ENCODE measurements at regions not wholly inside any gene's neighbourhood (a gene's known extent, or its start where the extent isn't known, plus 50 kb on each side); places are given as distances from the start of the nearest gene placed in this dataset.

DNA sequence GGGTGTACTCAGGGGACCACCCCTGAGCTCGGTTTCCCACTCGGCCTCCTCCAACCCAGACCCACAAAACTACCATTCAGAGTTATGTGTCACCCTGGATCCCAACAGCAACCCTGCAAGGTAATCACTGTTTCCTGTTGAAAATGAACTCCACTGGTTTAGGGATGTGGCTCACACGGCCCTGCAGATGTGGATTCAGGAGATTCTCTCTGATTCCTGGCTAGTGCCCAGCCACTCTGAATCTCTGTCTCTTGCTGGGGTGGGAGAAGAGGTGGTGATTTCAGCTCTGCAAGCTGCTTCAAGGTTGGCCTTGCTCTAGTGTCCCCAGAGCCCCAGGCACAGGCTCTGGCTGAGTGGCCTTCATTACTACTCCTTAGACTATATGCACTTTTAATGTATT lies 1231.6 kb downstream of the TBC1D22A start:
- ATAC-seq, result no peak

DNA sequence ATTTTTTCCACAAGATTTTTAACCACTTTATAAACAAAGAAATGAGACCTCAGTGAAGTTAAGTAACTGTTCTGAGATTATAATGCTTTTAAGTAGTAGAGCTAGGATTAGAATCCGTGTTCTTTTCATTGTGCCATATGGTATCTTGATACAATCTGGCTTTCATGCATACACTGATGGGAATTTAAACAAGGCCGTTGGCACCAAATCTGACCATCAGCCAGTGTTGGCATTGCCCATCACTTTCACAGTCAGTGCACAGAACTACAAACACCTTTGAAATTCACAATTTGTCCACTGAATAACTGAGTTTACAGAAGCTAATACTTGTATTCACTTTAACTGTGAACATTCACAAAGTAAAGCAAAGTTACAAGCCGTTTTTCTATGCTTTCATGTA lies 1228.0 kb downstream of the TBC1D22A start:
- H3K4me3 Mint-ChIP-seq, result no peak overlapping the region
- Histone ChIP-seq H3K27ac (ENCODE audit: low read length) (no peak overlapping the region), H3K9me3 (ENCODE audit: control insufficient read depth, insufficient read depth, low read length) (peaks cover 6% of the 10 kb centered on the region), H3K4me1 (ENCODE audit: control insufficient read depth, insufficient read depth, low read length) (no peaks in the 10 kb centered on the region), H3K36me3 (ENCODE audit: control insufficient read depth, insufficient read depth, low read length) (no peaks in the 10 kb centered on the region), H3K4me3 (ENCODE audit: low read length) (no peak overlapping the region), H3K27me3 (ENCODE audit: control insufficient read depth, insufficient read depth, low read length) (peaks cover 5% of the 10 kb centered on the region)
- H3K4me1 Mint-ChIP-seq, result no peaks in the 10 kb centered on the region
- H3K36me3 Mint-ChIP-seq, result peaks cover 39% of the 10 kb centered on the region
- intact Hi-C loops (cut with micrococcal nuclease), result no loop called here
- no peak overlapping the region for H3K27ac Mint-ChIP-seq
- H3K9me3 Mint-ChIP-seq, result peaks cover 6 to 14% of the 10 kb centered on the region in 2 donors
- TF ChIP-seq, protein P1, sequence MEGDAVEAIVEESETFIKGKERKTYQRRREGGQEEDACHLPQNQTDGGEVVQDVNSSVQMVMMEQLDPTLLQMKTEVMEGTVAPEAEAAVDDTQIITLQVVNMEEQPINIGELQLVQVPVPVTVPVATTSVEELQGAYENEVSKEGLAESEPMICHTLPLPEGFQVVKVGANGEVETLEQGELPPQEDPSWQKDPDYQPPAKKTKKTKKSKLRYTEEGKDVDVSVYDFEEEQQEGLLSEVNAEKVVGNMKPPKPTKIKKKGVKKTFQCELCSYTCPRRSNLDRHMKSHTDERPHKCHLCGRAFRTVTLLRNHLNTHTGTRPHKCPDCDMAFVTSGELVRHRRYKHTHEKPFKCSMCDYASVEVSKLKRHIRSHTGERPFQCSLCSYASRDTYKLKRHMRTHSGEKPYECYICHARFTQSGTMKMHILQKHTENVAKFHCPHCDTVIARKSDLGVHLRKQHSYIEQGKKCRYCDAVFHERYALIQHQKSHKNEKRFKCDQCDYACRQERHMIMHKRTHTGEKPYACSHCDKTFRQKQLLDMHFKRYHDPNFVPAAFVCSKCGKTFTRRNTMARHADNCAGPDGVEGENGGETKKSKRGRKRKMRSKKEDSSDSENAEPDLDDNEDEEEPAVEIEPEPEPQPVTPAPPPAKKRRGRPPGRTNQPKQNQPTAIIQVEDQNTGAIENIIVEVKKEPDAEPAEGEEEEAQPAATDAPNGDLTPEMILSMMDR (IDR thresholded peaks at IDR 0.05), result no peak
- H3K27me3 Mint-ChIP-seq (ENCODE audit: low read depth in 2 of 2), result peaks cover 32 to 42% of the 10 kb centered on the region in 2 donors
- DNase-seq, result no peak
- WGBS (ENCODE audit: insufficient coverage), result 64% methylated on average over 3 of the region's 3 CpGs
- ATAC-seq, result no peak

More for the DNA sequence above, 1231.6 kb downstream of the TBC1D22A start:
- H3K36me3 ChIP-seq (ENCODE audit: control insufficient read depth, insufficient read depth, low read length), result no peaks in the 10 kb centered on the region
- H3K4me3 ChIP-seq (ENCODE audit: low read length), result no peak overlapping the region
- H3K27me3 ChIP-seq (ENCODE audit: control insufficient read depth, insufficient read depth, low read length), result no peaks in the 10 kb centered on the region
- no peaks in the 10 kb centered on the region for H3K9me3 ChIP-seq (ENCODE audit: control insufficient read depth, insufficient read depth, low read length)
- WGBS (ENCODE audit: insufficient coverage), result 88% methylated on average over 3 of the region's 3 CpGs
- intact Hi-C loops (cut with micrococcal nuclease), result no loop called here
- H3K4me1 Mint-ChIP-seq, result no peaks in the 10 kb centered on the region
- no peaks in the 10 kb centered on the region for H3K4me1 ChIP-seq (ENCODE audit: control insufficient read depth, insufficient read depth, low read length)
- H3K4me3 Mint-ChIP-seq, result no peak overlapping the region
- H3K36me3 Mint-ChIP-seq, result peaks cover 8% of the 10 kb centered on the region
- peaks cover 8 to 15% of the 10 kb centered on the region in 2 donors for H3K27me3 Mint-ChIP-seq (ENCODE audit: low read depth in 2 of 2)
- no peaks in the 10 kb centered on the region for H3K9me3 Mint-ChIP-seq
- TF ChIP-seq, protein P1 (IDR thresholded peaks at IDR 0.05), result no peak
- no peak for DNase-seq
- H3K27ac Mint-ChIP-seq, result no peak overlapping the region
- no peak overlapping the region for H3K27ac ChIP-seq (ENCODE audit: low read length)

GRCh38 chr22:47987885-47988515 lies 1225.5 kb downstream of the TBC1D22A start:
- DNase-seq (no peak), ATAC-seq (no peak)
- Histone ChIP-seq H3K4me1 (ENCODE audit: control insufficient read depth, insufficient read depth, low read length) (no peaks in the 10 kb centered on the region), H3K4me3 (ENCODE audit: low read length) (no peak overlapping the region), H3K27me3 (ENCODE audit: control insufficient read depth, insufficient read depth, low read length) (peaks cover 8% of the 10 kb centered on the region), H3K9me3 (ENCODE audit: control insufficient read depth, insufficient read depth, low read length) (peaks cover 6% of the 10 kb centered on the region), H3K36me3 (ENCODE audit: control insufficient read depth, insufficient read depth, low read length) (no peaks in the 10 kb centered on the region), H3K27ac (ENCODE audit: low read length) (no peak overlapping the region)
- peaks cover 39% of the 10 kb centered on the region for H3K36me3 Mint-ChIP-seq
- 53% methylated on average over 2 of the region's 2 CpGs for WGBS (ENCODE audit: insufficient coverage)
- TF ChIP-seq, protein P1 (IDR thresholded peaks at IDR 0.05), result no peak
- H3K27ac Mint-ChIP-seq, result no peak overlapping the region
- intact Hi-C loops (cut with micrococcal nuclease), result no loop called here
- peaks cover 38 to 59% of the 10 kb centered on the region in 2 donors for H3K27me3 Mint-ChIP-seq (ENCODE audit: low read depth in 2 of 2)
- peaks cover 6 to 14% of the 10 kb centered on the region in 2 donors for H3K9me3 Mint-ChIP-seq
- no peak overlapping the region for H3K4me3 Mint-ChIP-seq
- no peaks in the 10 kb centered on the region for H3K4me1 Mint-ChIP-seq

GRCh38 chr22:47976219-47976618 lies 1213.8 kb downstream of the TBC1D22A start:
- no peaks in the 10 kb centered on the region for H3K36me3 ChIP-seq (ENCODE audit: control insufficient read depth, insufficient read depth, low read length)
- no peaks in the 10 kb centered on the region for H3K9me3 ChIP-seq (ENCODE audit: control insufficient read depth, insufficient read depth, low read length)
- H3K4me1 ChIP-seq (ENCODE audit: control insufficient read depth, insufficient read depth, low read length), result no peaks in the 10 kb centered on the region
- no peak for ATAC-seq
- Mint-ChIP-seq H3K4me3 (no peak overlapping the region), H3K36me3 (no peaks in the 10 kb centered on the region), H3K27me3 (ENCODE audit: low read depth in 2 of 2) (peaks cover 19 to 39% of the 10 kb centered on the region in 2 donors), H3K9me3 (peaks cover 0 to 3% of the 10 kb centered on the region in 2 donors), H3K27ac (no peak overlapping the region), H3K4me1 (no peaks in the 10 kb centered on the region)
- peaks cover 2% of the 10 kb centered on the region for H3K27me3 ChIP-seq (ENCODE audit: control insufficient read depth, insufficient read depth, low read length)
- no peak overlapping the region for H3K4me3 ChIP-seq (ENCODE audit: low read length)
- 95% methylated on average over 3 of the region's 3 CpGs for WGBS (ENCODE audit: insufficient coverage)
- intact Hi-C loops (cut with micrococcal nuclease), result no loop called here
- no peak for DNase-seq
- TF ChIP-seq, protein P1 (IDR thresholded peaks at IDR 0.05), result no peak
- H3K27ac ChIP-seq (ENCODE audit: low read length), result no peak overlapping the region
